ENCODE measurements at regions not wholly inside any gene's neighbourhood (a gene's known extent, or its start where the extent isn't known, plus 50 kb on each side); places are given as distances from the start of the nearest gene placed in this dataset.

- Histone ChIP-seq H3K36me3 (no peaks in the 10 kb centered on the region), H3K27ac (no peak overlapping the region), H3K4me1 (no peaks in the 10 kb centered on the region), H3K9me3 (no peaks in the 10 kb centered on the region), H3K27me3 (no peaks in the 10 kb centered on the region), H3K4me3 (no peak overlapping the region)
- no peak for DNase-seq (ENCODE audit: low spot score in 2 of 2)
- TF ChIP-seq POLR2A (IDR thresholded peaks at IDR 0.05) (no peak), EP300 (IDR thresholded peaks at IDR 0.05) (no peak), CTCF (IDR thresholded peaks at IDR 0.05) (no peak)
- WGBS, 2 donors, result 77 to 81% methylated on average over 9 of the region's 9 CpGs
Measured at GRCh38 chr18:38611036-38611964, 1045.7 kb upstream of the CELF4 start.

- DNase-seq (ENCODE audit: low spot score in 2 of 2), result no peak
- no peak for TF ChIP-seq EP300 (IDR thresholded peaks at IDR 0.05)
- 57 to 59% methylated on average over 2 of the region's 2 CpGs for WGBS, 2 donors
Measured at GRCh38 chr18:38606841-38607240, 1041.2 kb upstream of the CELF4 start.

GRCh38 chr18:38602341-38602740 is 1036.7 kb upstream of the CELF4 start:
- H3K4me3 ChIP-seq, result no peak overlapping the region
- no peaks in the 10 kb centered on the region for H3K4me1 ChIP-seq
- H3K27ac ChIP-seq, result no peak overlapping the region
- no peaks in the 10 kb centered on the region for H3K27me3 ChIP-seq
- H3K36me3 ChIP-seq, result no peaks in the 10 kb centered on the region
- no peaks in the 10 kb centered on the region for H3K9me3 ChIP-seq
- no peak for DNase-seq (ENCODE audit: low spot score in 2 of 2)
- TF ChIP-seq CTCF (IDR thresholded peaks at IDR 0.05) (no peak), POLR2A (IDR thresholded peaks at IDR 0.05) (no peak), EP300 (IDR thresholded peaks at IDR 0.05) (no peak)

More at GRCh38 chr18:38606841-38607240, 1041.2 kb upstream of the CELF4 start:
- Histone ChIP-seq H3K9me3 (no peaks in the 10 kb centered on the region), H3K4me1 (no peaks in the 10 kb centered on the region), H3K27me3 (no peaks in the 10 kb centered on the region), H3K4me3 (no peak overlapping the region), H3K36me3 (no peaks in the 10 kb centered on the region), H3K27ac (no peak overlapping the region)

- Histone ChIP-seq H3K36me3 (no peaks in the 10 kb centered on the region), H3K27ac (no peak overlapping the region), H3K9me3 (no peaks in the 10 kb centered on the region), H3K27me3 (no peaks in the 10 kb centered on the region), H3K4me3 (no peak overlapping the region), H3K4me1 (no peaks in the 10 kb centered on the region)
- WGBS, 2 donors, result 93 to 97% methylated on average over 1 of the region's 1 CpG
- TF ChIP-seq EP300 (IDR thresholded peaks at IDR 0.05), result no peak
- no peak for TF ChIP-seq CTCF (IDR thresholded peaks at IDR 0.05)
- no peak for TF ChIP-seq POLR2A (IDR thresholded peaks at IDR 0.05)
- DNase-seq (ENCODE audit: low spot score in 2 of 2), result no peak
Measured at GRCh38 chr18:38587571-38587970, 1022.0 kb upstream of the CELF4 start.

- no peaks in the 10 kb centered on the region for H3K27me3 ChIP-seq
- no peaks in the 10 kb centered on the region for H3K9me3 ChIP-seq
- no peak for TF ChIP-seq POLR2A (IDR thresholded peaks at IDR 0.05)
- TF ChIP-seq CTCF (IDR thresholded peaks at IDR 0.05), result no peak
- TF ChIP-seq EP300 (IDR thresholded peaks at IDR 0.05), result no peak
- no peak overlapping the region for H3K4me3 ChIP-seq
- no peaks in the 10 kb centered on the region for H3K4me1 ChIP-seq
- no peak overlapping the region for H3K27ac ChIP-seq
- no peaks in the 10 kb centered on the region for H3K36me3 ChIP-seq
- WGBS, 2 donors, result 79 to 82% methylated on average over 2 of the region's 2 CpGs
- DNase-seq (ENCODE audit: low spot score in 2 of 2), result no peak
Measured at GRCh38 chr18:38586327-38586726, 1020.7 kb upstream of the CELF4 start.
